Smooth muscle cell (in vitro differentiated cells): ENCODE measurements at regions not wholly inside any gene's neighbourhood (a gene's known extent, or its start where the extent isn't known, plus 50 kb on each side); places are given as distances from the start of the nearest gene placed in this dataset.

Experiments
- DNase-seq: peaks from one replicate; lab custom pipeline; 2025; ENCODE audit not compliant: unreplicated experiment; lab: John Stamatoyannopoulos, UW
- H2AFZ ChIP-seq: fragments of 200-600 bp; sonication (generic); 2 replicates; pipeline ENCODE4 v1.6.0; 2016; ENCODE audit warnings: antibody characterized with exemption, low read depth, mild to moderate bottlenecking
- H3F3A ChIP-seq: fragments of 200-600 bp; sonication (generic); 2 replicates; pipeline ENCODE4 v1.6.0; 2017; ENCODE audit warnings: antibody characterized with exemption, low read depth
- H3K27ac ChIP-seq: fragments of 200-600 bp; sonication (generic); 2 replicates; pipeline ENCODE4 v1.5.1; 2016; ENCODE audit warnings: low read depth, mild to moderate bottlenecking
- H3K27me3 ChIP-seq: fragments of 200-600 bp; sonication (generic); 2 replicates; pipeline ENCODE4 v1.6.1; 2016; ENCODE audit warnings: low read depth, mild to moderate bottlenecking
- H3K36me3 ChIP-seq: fragments of 200-600 bp; sonication (generic); 2 replicates; pipeline ENCODE4 v1.5.1; 2016; ENCODE audit warnings: low read depth
- H3K4me1 ChIP-seq: fragments of 200-600 bp; sonication (generic); 2 replicates; pipeline ENCODE4 v1.5.1; 2016; ENCODE audit warnings: low read depth
- H3K4me2 ChIP-seq: fragments of 200-600 bp; sonication (generic); 2 replicates; pipeline ENCODE4 v1.6.0; 2016; ENCODE audit warnings: mild to moderate bottlenecking
- H3K4me3 ChIP-seq: fragments of 200-600 bp; sonication (generic); 2 replicates; pipeline ENCODE4 v1.5.1; 2016; ENCODE audit warnings: mild to moderate bottlenecking
- H3K79me2 ChIP-seq: fragments of 200-600 bp; sonication (generic); 2 replicates; pipeline ENCODE4 v1.6.0; 2016; ENCODE audit warnings: low read depth, mild to moderate bottlenecking
- H3K9ac ChIP-seq: fragments of 200-600 bp; sonication (generic); 2 replicates; pipeline ENCODE4 v1.6.0; 2016; ENCODE audit warnings: low read depth
- H3K9me3 ChIP-seq: fragments of 200-600 bp; sonication (generic); replicated peaks from 2 replicates; pipeline ENCODE4 v1.5.1; 2016; ENCODE audit warnings: low read depth
- H4K20me1 ChIP-seq: fragments of 200-600 bp; sonication (generic); 2 replicates; pipeline ENCODE4 v1.6.0; 2016; ENCODE audit warnings: low read depth
- WGBS: methylation state at CpG from one replicate; pipeline ENCODE4 v1.1.7; 2016; ENCODE audit warnings: low lambda C conversion rate; 5-methylcytosine and 5-hydroxymethylcytosine counted together
- TF ChIP-seq, protein P1 (sequence below): fragments of 200-600 bp; sonication (generic); IDR thresholded peaks from 2 replicates; pipeline ENCODE4 v1.5.1; 2017; ENCODE audit warnings: borderline replicate concordance, mild to moderate bottlenecking, antibody characterized with exemption; ENCODE audit not compliant: insufficient read depth, poor library complexity, severe bottlenecking

DNA sequence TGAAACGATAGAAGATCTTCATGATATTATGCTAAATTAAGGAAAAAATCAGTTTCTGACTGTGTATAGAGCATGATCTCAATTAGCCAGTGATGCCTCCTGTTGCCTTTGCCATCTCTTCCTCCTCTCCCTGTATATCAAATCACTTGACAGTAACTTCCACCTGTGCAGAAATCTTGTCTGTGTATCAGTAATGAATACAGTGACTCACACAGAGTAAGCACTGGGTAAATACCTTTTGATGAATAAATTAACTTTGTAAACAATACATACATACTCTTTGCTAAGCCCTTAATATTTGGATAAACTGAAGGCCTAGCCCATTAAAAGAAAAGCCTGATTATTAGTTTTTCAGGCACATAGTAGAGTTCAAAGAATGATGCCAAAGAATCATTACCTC is 610.6 kb upstream of the NRP1 start:
- WGBS: 86% methylated on average over 1 of the region's 1 CpG
- H3K4me2 ChIP-seq: no peak overlapping the region
- no peak overlapping the region for H2AFZ ChIP-seq
- no peaks in the 10 kb centered on the region for H3K4me1 ChIP-seq
- no peaks in the 10 kb centered on the region for H3K36me3 ChIP-seq
- no peak overlapping the region for H3K9ac ChIP-seq
- no peaks in the 10 kb centered on the region for H3K27me3 ChIP-seq
- H3K9me3 ChIP-seq: no peaks in the 10 kb centered on the region
- H3K79me2 ChIP-seq: no peaks in the 10 kb centered on the region
- no peak overlapping the region for H3K27ac ChIP-seq
- H4K20me1 ChIP-seq: no peaks in the 10 kb centered on the region
- DNase-seq: no peak
- H3F3A ChIP-seq: no peaks in the 10 kb centered on the region
- TF ChIP-seq, protein P1, sequence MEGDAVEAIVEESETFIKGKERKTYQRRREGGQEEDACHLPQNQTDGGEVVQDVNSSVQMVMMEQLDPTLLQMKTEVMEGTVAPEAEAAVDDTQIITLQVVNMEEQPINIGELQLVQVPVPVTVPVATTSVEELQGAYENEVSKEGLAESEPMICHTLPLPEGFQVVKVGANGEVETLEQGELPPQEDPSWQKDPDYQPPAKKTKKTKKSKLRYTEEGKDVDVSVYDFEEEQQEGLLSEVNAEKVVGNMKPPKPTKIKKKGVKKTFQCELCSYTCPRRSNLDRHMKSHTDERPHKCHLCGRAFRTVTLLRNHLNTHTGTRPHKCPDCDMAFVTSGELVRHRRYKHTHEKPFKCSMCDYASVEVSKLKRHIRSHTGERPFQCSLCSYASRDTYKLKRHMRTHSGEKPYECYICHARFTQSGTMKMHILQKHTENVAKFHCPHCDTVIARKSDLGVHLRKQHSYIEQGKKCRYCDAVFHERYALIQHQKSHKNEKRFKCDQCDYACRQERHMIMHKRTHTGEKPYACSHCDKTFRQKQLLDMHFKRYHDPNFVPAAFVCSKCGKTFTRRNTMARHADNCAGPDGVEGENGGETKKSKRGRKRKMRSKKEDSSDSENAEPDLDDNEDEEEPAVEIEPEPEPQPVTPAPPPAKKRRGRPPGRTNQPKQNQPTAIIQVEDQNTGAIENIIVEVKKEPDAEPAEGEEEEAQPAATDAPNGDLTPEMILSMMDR: no peak
- no peak overlapping the region for H3K4me3 ChIP-seq

DNA sequence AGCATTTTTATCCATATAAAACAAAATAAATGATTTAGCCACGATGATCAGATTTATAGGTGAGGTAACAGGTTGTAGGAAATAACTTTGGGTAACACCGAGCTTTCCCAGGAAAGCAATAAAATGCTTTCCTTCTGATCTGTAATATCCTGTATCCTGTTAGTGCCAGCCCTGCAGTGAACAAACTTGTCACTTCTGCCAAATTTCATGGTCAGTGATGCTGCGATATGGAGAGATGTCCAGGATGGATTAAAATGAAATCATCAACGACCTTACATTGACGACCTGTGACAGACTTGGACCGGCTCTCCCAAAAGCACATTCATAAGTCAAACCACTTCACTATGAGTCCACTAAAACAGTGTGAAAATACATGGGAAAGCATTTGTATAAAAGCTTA is 608.0 kb upstream of the NRP1 start:
- H3K27me3 ChIP-seq: no peaks in the 10 kb centered on the region
- WGBS: 88% methylated on average over 6 of the region's 6 CpGs
- H3K9me3 ChIP-seq: no peaks in the 10 kb centered on the region

DNA sequence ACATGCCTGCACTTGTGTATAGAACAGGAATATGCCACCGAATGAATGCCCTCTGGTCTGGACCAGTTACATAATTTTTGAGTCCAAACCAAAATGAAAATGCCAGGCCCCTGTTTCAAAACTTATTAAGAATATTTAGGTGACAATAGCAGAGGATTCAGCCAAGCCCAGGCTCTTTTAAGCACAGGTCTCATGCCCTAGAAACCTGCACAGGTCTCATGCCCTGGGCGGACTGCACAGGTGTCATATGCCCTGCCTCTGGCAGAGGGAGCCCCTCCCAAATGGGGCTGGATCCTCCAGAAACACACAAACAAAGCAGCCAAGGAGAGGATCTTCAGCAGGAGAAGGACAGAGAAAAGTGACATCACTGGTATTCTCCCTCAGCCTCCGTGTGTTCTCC is 605.4 kb upstream of the NRP1 start:
- no peaks in the 10 kb centered on the region for H3K36me3 ChIP-seq
- no peaks in the 10 kb centered on the region for H3K4me1 ChIP-seq
- H4K20me1 ChIP-seq: no peaks in the 10 kb centered on the region
- H3K9ac ChIP-seq: no peak overlapping the region
- H3K27me3 ChIP-seq: no peaks in the 10 kb centered on the region
- TF ChIP-seq, protein P1: no peak
- WGBS: 80% methylated on average over 3 of the region's 3 CpGs
- no peaks in the 10 kb centered on the region for H3K79me2 ChIP-seq
- H3F3A ChIP-seq: no peaks in the 10 kb centered on the region
- no peak for DNase-seq
- no peaks in the 10 kb centered on the region for H3K9me3 ChIP-seq
- H3K4me2 ChIP-seq: no peak overlapping the region
- H3K4me3 ChIP-seq: no peak overlapping the region
- no peak overlapping the region for H3K27ac ChIP-seq
- no peak overlapping the region for H2AFZ ChIP-seq

More for the DNA sequence above, 608.0 kb upstream of the NRP1 start:
- Histone ChIP-seq H3K4me2 (no peak overlapping the region), H3F3A (no peaks in the 10 kb centered on the region), H3K36me3 (no peaks in the 10 kb centered on the region), H4K20me1 (no peaks in the 10 kb centered on the region), H3K9ac (no peak overlapping the region), H2AFZ (no peak overlapping the region), H3K4me3 (no peak overlapping the region), H3K79me2 (no peaks in the 10 kb centered on the region), H3K27ac (no peak overlapping the region), H3K4me1 (no peaks in the 10 kb centered on the region)
- TF ChIP-seq, protein P1: no peak
- DNase-seq: no peak

DNA sequence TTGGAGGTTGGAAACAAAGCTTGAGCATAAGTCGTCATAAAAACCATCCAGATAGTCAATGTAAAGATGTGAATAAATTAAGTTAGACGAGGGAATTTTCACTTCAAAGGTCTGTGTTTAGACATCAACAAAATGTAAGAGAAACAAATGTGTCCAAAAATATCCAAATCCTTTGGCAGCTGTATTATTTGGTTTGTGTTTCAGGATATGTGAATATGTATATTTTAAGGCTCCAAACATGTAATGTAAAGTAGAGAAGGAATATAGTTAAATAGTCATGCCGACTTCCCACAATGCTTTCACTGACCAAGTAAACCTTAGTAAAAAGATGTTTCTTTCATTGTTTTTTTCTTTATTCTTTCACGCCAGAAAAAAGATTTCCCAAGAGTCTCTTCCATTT is 604.9 kb upstream of the NRP1 start:
- no peaks in the 10 kb centered on the region for H3K27me3 ChIP-seq
- H3K9ac ChIP-seq: no peak overlapping the region
- WGBS: over 99% methylated on average over 4 of the region's 4 CpGs
- H3K4me3 ChIP-seq: no peak overlapping the region
- no peaks in the 10 kb centered on the region for H3F3A ChIP-seq
- H4K20me1 ChIP-seq: no peaks in the 10 kb centered on the region
- DNase-seq: no peak
- H2AFZ ChIP-seq: no peak overlapping the region
- no peak overlapping the region for H3K4me2 ChIP-seq
- H3K9me3 ChIP-seq: no peaks in the 10 kb centered on the region
- H3K4me1 ChIP-seq: no peaks in the 10 kb centered on the region
- no peaks in the 10 kb centered on the region for H3K36me3 ChIP-seq
- TF ChIP-seq, protein P1: no peak
- H3K79me2 ChIP-seq: no peaks in the 10 kb centered on the region
- no peak overlapping the region for H3K27ac ChIP-seq
